ENCODE measurements at regions not wholly inside any gene's neighbourhood (a gene's known extent, or its start where the extent isn't known, plus 50 kb on each side); places are given as distances from the start of the nearest gene placed in this dataset.

DNA sequence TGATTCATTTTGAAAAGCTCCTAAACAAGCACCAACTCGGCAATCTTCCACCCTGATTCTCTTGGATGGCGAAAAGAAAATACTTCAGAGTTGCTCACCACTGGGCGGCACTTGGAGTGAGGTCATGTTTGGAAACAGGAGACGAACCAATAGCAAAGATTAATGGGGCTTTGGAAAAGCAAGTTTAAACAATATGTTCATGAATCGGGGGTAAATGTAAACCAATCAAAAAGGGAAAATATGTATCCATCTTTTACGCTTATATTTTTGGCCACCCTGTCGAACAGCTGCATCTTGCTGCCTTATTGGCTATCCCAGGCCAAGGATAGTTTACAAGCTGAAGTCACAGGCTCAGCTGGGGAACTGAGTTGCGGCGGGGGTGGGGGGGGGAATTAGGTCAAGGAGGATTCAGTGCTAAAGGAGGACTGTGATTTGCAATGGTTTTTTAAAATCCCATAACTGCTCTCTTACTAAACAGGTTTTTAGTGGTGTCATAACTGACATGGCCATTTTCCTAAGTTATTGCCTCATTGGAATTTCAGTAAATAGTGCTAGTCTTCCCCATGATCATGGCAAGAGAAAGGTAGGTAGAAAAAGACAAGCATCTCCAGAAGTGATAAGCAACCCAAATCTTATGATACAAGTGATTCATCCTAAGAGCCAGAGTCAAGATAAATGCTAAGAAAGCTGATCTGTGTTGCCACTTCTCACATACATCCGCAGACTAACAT lies 210.6 kb downstream of the PHLDA1 start:
- Histone ChIP-seq H3K4me3 (ENCODE audit: low read length in 2 of 2) (no peak overlapping the region), H3K27me3 (ENCODE audit: insufficient read depth, low read length) (no peaks in the 10 kb centered on the region), H3K36me3 (ENCODE audit: insufficient read depth, low read length) (no peaks in the 10 kb centered on the region), H3K27ac (ENCODE audit: low read depth, low read length) (no peak overlapping the region), H3K4me1 (ENCODE audit: insufficient read depth, low read length) (peaks cover 23% of the 10 kb centered on the region), H3K9me3 (ENCODE audit: control insufficient read depth in 1 of 2, low read length in 2 of 2) (no peaks in the 10 kb centered on the region)
- no peak for DNase-seq
- Mint-ChIP-seq H3K4me1 (peaks cover 0 to 2% (median under 1%) of the 10 kb centered on the region in 4 donors), H3K27ac (no peak overlapping the region), H3K9me3 (peaks cover 0 to 1% (median 0%) of the 10 kb centered on the region in 8 donors), H3K27me3 (no peaks in the 10 kb centered on the region), H3K36me3 (no peaks in the 10 kb centered on the region), H3K4me3 (no peak overlapping the region)
- ChIA-PET CTCF (ENCODE audit: partially characterized antibody) (interaction anchor here (1.3 kb wide), 1 partner anchor 11 kb away, joined by 8 read pairs; no protein-coding TSS in a partner anchor), POLR2A (ENCODE audit: partially characterized antibody) (no interaction called here)
- intact Hi-C loops (cut with micrococcal nuclease), result no loop called here

GRCh38 chr12:75820071-75820470 lies 211.5 kb downstream of the PHLDA1 start:
- Mint-ChIP-seq H3K4me3 (no peak overlapping the region), H3K4me1 (peaks cover 2 to 9% (median 5%) of the 10 kb centered on the region in 4 donors), H3K27ac (no peak overlapping the region), H3K9me3 (peaks cover 0 to 1% (median 0%) of the 10 kb centered on the region in 8 donors), H3K27me3 (no peaks in the 10 kb centered on the region), H3K36me3 (no peaks in the 10 kb centered on the region)
- H3K9me3 ChIP-seq (ENCODE audit: control insufficient read depth in 1 of 2, low read length in 2 of 2), result no peaks in the 10 kb centered on the region
- H3K4me3 ChIP-seq (ENCODE audit: low read length in 2 of 2), result no peak overlapping the region
- DNase-seq, result no peak
- intact Hi-C loops (cut with micrococcal nuclease), result no loop called here
- H3K27me3 ChIP-seq (ENCODE audit: insufficient read depth, low read length), result no peaks in the 10 kb centered on the region
- peaks cover 23% of the 10 kb centered on the region for H3K4me1 ChIP-seq (ENCODE audit: insufficient read depth, low read length)
- H3K27ac ChIP-seq (ENCODE audit: low read depth, low read length), result no peak overlapping the region
- ChIA-PET POLR2A (ENCODE audit: partially characterized antibody) (no interaction called here), CTCF (ENCODE audit: partially characterized antibody) (interaction anchor here (1.3 to 1.5 kb wide), 2 partner anchors 12 to 217 kb away, joined by 4 to 8 read pairs; no protein-coding TSS in a partner anchor)
- no peaks in the 10 kb centered on the region for H3K36me3 ChIP-seq (ENCODE audit: insufficient read depth, low read length)

GRCh38 chr12:75819512-75819911 lies 212.1 kb downstream of the PHLDA1 start:
- Mint-ChIP-seq H3K9me3 (peaks cover 0 to 1% (median 0%) of the 10 kb centered on the region in 8 donors), H3K27me3 (no peaks in the 10 kb centered on the region), H3K27ac (no peak overlapping the region), H3K4me1 (peaks cover 7 to 15% (median 10%) of the 10 kb centered on the region in 4 donors), H3K36me3 (no peaks in the 10 kb centered on the region), H3K4me3 (no peak overlapping the region)
- H3K27me3 ChIP-seq (ENCODE audit: insufficient read depth, low read length), result no peaks in the 10 kb centered on the region
- H3K9me3 ChIP-seq (ENCODE audit: control insufficient read depth in 1 of 2, low read length in 2 of 2), result no peaks in the 10 kb centered on the region
- intact Hi-C loops (cut with micrococcal nuclease), result loop anchor here (5.0 to 10.0 kb wide), 2 partner anchors 305 to 768 kb away; partner anchors contain the start of gene KRR1
- no peak for DNase-seq
- CTCF ChIA-PET (ENCODE audit: partially characterized antibody), result interaction anchor here (1.5 kb wide), 1 partner anchor 218 kb away, joined by 4 read pairs; no protein-coding TSS in a partner anchor
- no peaks in the 10 kb centered on the region for H3K36me3 ChIP-seq (ENCODE audit: insufficient read depth, low read length)
- no peak overlapping the region for H3K27ac ChIP-seq (ENCODE audit: low read depth, low read length)
- POLR2A ChIA-PET (ENCODE audit: partially characterized antibody), result no interaction called here
- H3K4me3 ChIP-seq (ENCODE audit: low read length in 2 of 2), result no peak overlapping the region
- peaks cover 23% of the 10 kb centered on the region for H3K4me1 ChIP-seq (ENCODE audit: insufficient read depth, low read length)

- Mint-ChIP-seq H3K27ac (no peak overlapping the region), H3K9me3 (peaks cover 0 to 1% (median 0%) of the 10 kb centered on the region in 8 donors), H3K36me3 (no peaks in the 10 kb centered on the region), H3K4me1 (peaks cover 7 to 15% (median 10%) of the 10 kb centered on the region in 4 donors), H3K4me3 (no peak overlapping the region), H3K27me3 (no peaks in the 10 kb centered on the region)
- intact Hi-C loops (cut with micrococcal nuclease), result loop anchor here (5.0 to 10.0 kb wide), 2 partner anchors 304 to 768 kb away; partner anchors contain the start of gene KRR1
- ChIA-PET CTCF (ENCODE audit: partially characterized antibody) (interaction anchor here (1.5 to 3.7 kb wide), 2 partner anchors 218 to 219 kb away, joined by 4 to 21 read pairs; no protein-coding TSS in a partner anchor), POLR2A (ENCODE audit: partially characterized antibody) (no interaction called here)
- Histone ChIP-seq H3K36me3 (ENCODE audit: insufficient read depth, low read length) (no peaks in the 10 kb centered on the region), H3K27ac (ENCODE audit: low read depth, low read length) (no peak overlapping the region), H3K9me3 (ENCODE audit: control insufficient read depth in 1 of 2, low read length in 2 of 2) (no peaks in the 10 kb centered on the region), H3K4me1 (ENCODE audit: insufficient read depth, low read length) (peaks cover 23% of the 10 kb centered on the region), H3K27me3 (ENCODE audit: insufficient read depth, low read length) (no peaks in the 10 kb centered on the region), H3K4me3 (ENCODE audit: low read length in 2 of 2) (no peak overlapping the region)
- DNase-seq, result no peak
Observed at GRCh38 chr12:75818863-75819262, 212.7 kb downstream of the PHLDA1 start.

GRCh38 chr12:75816897-75817296 lies 214.7 kb downstream of the PHLDA1 start:
- H3K27ac Mint-ChIP-seq, result peak overlapping the region in 1 of 7 donors; percentile 60

DNA sequence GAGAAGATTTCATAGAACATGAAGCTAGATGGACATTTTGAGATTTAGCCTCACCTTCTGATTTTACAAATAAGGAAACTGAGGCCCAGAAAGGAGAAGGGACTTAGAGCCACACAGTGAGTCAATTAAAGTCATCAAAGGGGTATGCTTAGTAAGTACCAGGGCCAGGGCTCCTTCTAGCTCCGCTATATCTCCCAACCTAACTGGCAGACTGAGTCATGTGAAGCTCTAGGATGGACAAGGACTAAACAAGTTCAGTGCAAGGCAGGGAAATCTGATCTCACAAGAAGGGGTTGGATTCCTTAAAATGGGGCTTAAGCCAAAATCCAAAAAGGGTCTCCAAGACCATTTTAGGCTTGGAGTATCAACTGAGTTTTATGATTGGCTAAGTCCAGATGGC lies 215.8 kb downstream of the PHLDA1 start:
- Histone ChIP-seq H3K36me3 (ENCODE audit: insufficient read depth, low read length) (no peaks in the 10 kb centered on the region), H3K9me3 (ENCODE audit: control insufficient read depth in 1 of 2, low read length in 2 of 2) (no peaks in the 10 kb centered on the region), H3K27me3 (ENCODE audit: insufficient read depth, low read length) (no peaks in the 10 kb centered on the region), H3K4me1 (ENCODE audit: insufficient read depth, low read length) (peaks cover 23% of the 10 kb centered on the region), H3K27ac (ENCODE audit: low read depth, low read length) (peak overlapping the region; percentile 39), H3K4me3 (ENCODE audit: low read length in 2 of 2) (no peak overlapping the region)
- Mint-ChIP-seq H3K27me3 (no peaks in the 10 kb centered on the region), H3K9me3 (no peaks in the 10 kb centered on the region), H3K4me3 (no peak overlapping the region), H3K36me3 (no peaks in the 10 kb centered on the region), H3K27ac (peak overlapping the region; percentile 24 to 93 (median 87)), H3K4me1 (peaks cover 10 to 26% (median 18%) of the 10 kb centered on the region in 4 donors)
- DNase-seq, result no peak
- ChIA-PET CTCF (ENCODE audit: partially characterized antibody) (interaction anchor here (2.6 to 3.7 kb wide), 2 partner anchors 221 to 224 kb away, joined by 11 to 21 read pairs; no protein-coding TSS in a partner anchor), POLR2A (ENCODE audit: partially characterized antibody) (interaction anchor here (1.0 to 4.0 kb wide), 2 partner anchors 205 to 216 kb away, joined by 3 to 29 read pairs; partner anchors contain the start of gene PHLDA1)
- intact Hi-C loops (cut with micrococcal nuclease), result loop anchor here (5.0 to 10.0 kb wide), 2 partner anchors 301 to 772 kb away; partner anchors contain the start of gene KRR1

More at GRCh38 chr12:75816897-75817296, 214.7 kb downstream of the PHLDA1 start:
- Histone ChIP-seq H3K4me1 (ENCODE audit: insufficient read depth, low read length) (peaks cover 23% of the 10 kb centered on the region), H3K9me3 (ENCODE audit: control insufficient read depth in 1 of 2, low read length in 2 of 2) (no peaks in the 10 kb centered on the region), H3K36me3 (ENCODE audit: insufficient read depth, low read length) (no peaks in the 10 kb centered on the region), H3K4me3 (ENCODE audit: low read length in 2 of 2) (no peak overlapping the region), H3K27ac (ENCODE audit: low read depth, low read length) (no peak overlapping the region), H3K27me3 (ENCODE audit: insufficient read depth, low read length) (no peaks in the 10 kb centered on the region)
- ChIA-PET POLR2A (ENCODE audit: partially characterized antibody) (interaction anchor here (1.0 to 4.0 kb wide), 2 partner anchors 161 to 214 kb away, joined by 3 to 29 read pairs; partner anchors contain the start of gene PHLDA1), CTCF (ENCODE audit: partially characterized antibody) (interaction anchor here (0.8 to 3.7 kb wide), 6 partner anchors 203 to 223 kb away, joined by 3 to 21 read pairs (median 5); partner anchors contain the start of gene PHLDA1)
- no peaks in the 10 kb centered on the region for H3K9me3 Mint-ChIP-seq
- no peak overlapping the region for H3K4me3 Mint-ChIP-seq
- DNase-seq, result peak in 4 of 5 donors; percentile 11 to 37 (median 20)
- no peaks in the 10 kb centered on the region for H3K27me3 Mint-ChIP-seq
- intact Hi-C loops (cut with micrococcal nuclease), result loop anchor here (1.0 to 10.0 kb wide), 4 partner anchors 214 to 770 kb away; partner anchors contain the start of genes KRR1 and PHLDA1
- no peaks in the 10 kb centered on the region for H3K36me3 Mint-ChIP-seq
- peaks cover 10 to 25% (median 18%) of the 10 kb centered on the region in 4 donors for H3K4me1 Mint-ChIP-seq
